Right lobe of liver (tissue), 4 donors: ENCODE measurements at regions not wholly inside any gene's neighbourhood (a gene's known extent, or its start where the extent isn't known, plus 50 kb on each side); places are given as distances from the start of the nearest gene placed in this dataset.

Experiments
- POLR2A ChIP-seq: fragments of 450-650 bp; IDR thresholded peaks from one replicate; pipeline ENCODE4 v1.6.1; 2017; ENCODE audit warnings: antibody characterized with exemption, mild to moderate bottlenecking
- TF ChIP-seq, protein P1 (sequence below), 4 donors: fragments of 200-600 bp in 3 of 4; fragments of 450-650 bp in 1 of 4; IDR thresholded peaks; one replicate each; pipeline versions ENCODE4 v1.5.1 to v1.8.0; 2016 to 2022; ENCODE audit warnings: antibody characterized with exemption in 4 of 4, mild to moderate bottlenecking in 2 of 4
- donor health status: DM: no; HTN: no; CAD: no.
- donor health status: DM: no; HTN: no; CAD: no.
- donor health status: DM: no; HTN: yes; CAD: no.

DNA sequence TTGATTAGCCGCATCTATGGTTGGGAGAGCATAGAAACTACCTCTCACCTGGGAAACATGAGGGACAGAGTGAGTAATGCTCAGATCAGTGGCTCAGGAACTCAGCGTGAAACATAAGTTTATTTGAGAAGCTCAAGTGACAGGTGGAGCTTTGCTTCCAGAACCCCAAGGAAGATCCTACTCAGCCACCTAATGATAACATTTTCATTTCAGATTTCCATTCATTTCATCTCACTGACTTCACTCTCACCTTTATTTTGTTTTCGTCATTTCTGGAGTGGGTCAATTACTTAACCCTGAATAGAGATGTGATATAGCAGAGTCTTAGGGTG, 145.5 kb upstream of the DUSP10 start:
- TF ChIP-seq, protein P1, sequence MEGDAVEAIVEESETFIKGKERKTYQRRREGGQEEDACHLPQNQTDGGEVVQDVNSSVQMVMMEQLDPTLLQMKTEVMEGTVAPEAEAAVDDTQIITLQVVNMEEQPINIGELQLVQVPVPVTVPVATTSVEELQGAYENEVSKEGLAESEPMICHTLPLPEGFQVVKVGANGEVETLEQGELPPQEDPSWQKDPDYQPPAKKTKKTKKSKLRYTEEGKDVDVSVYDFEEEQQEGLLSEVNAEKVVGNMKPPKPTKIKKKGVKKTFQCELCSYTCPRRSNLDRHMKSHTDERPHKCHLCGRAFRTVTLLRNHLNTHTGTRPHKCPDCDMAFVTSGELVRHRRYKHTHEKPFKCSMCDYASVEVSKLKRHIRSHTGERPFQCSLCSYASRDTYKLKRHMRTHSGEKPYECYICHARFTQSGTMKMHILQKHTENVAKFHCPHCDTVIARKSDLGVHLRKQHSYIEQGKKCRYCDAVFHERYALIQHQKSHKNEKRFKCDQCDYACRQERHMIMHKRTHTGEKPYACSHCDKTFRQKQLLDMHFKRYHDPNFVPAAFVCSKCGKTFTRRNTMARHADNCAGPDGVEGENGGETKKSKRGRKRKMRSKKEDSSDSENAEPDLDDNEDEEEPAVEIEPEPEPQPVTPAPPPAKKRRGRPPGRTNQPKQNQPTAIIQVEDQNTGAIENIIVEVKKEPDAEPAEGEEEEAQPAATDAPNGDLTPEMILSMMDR (IDR thresholded peaks at IDR 0.05): no peak
- TF ChIP-seq POLR2A: no peak
